ENCODE measurements at regions not wholly inside any gene's neighbourhood (a gene's known extent, or its start where the extent isn't known, plus 50 kb on each side); places are given as distances from the start of the nearest gene placed in this dataset.

- H2BK20ac ChIP-seq (ENCODE audit: low read depth, low read length), result no peak overlapping the region
- ATAC-seq (ENCODE audit: low read depth), result no peak
- H4K8ac ChIP-seq (ENCODE audit: low read depth in 2 of 2, low read length in 2 of 2), result no peak overlapping the region
- no peaks in the 10 kb centered on the region for H3K9me3 ChIP-seq (ENCODE audit: control insufficient read depth, insufficient read depth, low read length)
- no peak overlapping the region for H3K4ac ChIP-seq (ENCODE audit: low read depth, low read length)
- H3K4me2 ChIP-seq (ENCODE audit: low read depth, low read length), result no peak overlapping the region
- 100% methylated on average over 1 of the region's 2 CpGs; no CpG with 5 or more reads in 1 of the 2 experiments for WGBS, 2 experiments (ENCODE audit: extremely low coverage in 2 of 2, insufficient read length in 1 of 2)
- no peaks in the 10 kb centered on the region for H3K27me3 ChIP-seq (ENCODE audit: control insufficient read depth, insufficient read depth, low read length)
- peaks cover 14% of the 10 kb centered on the region for H3K4me1 ChIP-seq (ENCODE audit: control insufficient read depth, insufficient read depth, low read length)
- CTCF ChIA-PET, result interaction anchor here (0.6 kb wide), 1 partner anchor 170 kb away, joined by 4 read pairs; no protein-coding TSS in a partner anchor
- no peak overlapping the region for H2BK15ac ChIP-seq (ENCODE audit: low read depth, low read length)
- H2BK120ac ChIP-seq (ENCODE audit: low read depth, low read length), result no peak overlapping the region
- POLR2A ChIA-PET (ENCODE audit: unreplicated experiment), result no interaction called here
- no peaks in the 10 kb centered on the region for H4K20me1 ChIP-seq (ENCODE audit: insufficient read depth, low read length)
- no peak for TF ChIP-seq RAD21 (IDR thresholded peaks at IDR 0.05; ENCODE audit: low read length)
- no peak for TF ChIP-seq MXI1 (IDR thresholded peaks at IDR 0.05; ENCODE audit: borderline replicate concordance, low read depth, low read length)
- no peak for TF ChIP-seq POLR2A (IDR thresholded peaks at IDR 0.05; ENCODE audit: low read depth, low read length)
- TF ChIP-seq NFE2L2 (IDR thresholded peaks at IDR 0.05; ENCODE audit: low read depth, low read length), result no peak
- TF ChIP-seq FOS (IDR thresholded peaks at IDR 0.05; ENCODE audit: low read depth, low read length), result no peak
- TF ChIP-seq, protein P1, sequence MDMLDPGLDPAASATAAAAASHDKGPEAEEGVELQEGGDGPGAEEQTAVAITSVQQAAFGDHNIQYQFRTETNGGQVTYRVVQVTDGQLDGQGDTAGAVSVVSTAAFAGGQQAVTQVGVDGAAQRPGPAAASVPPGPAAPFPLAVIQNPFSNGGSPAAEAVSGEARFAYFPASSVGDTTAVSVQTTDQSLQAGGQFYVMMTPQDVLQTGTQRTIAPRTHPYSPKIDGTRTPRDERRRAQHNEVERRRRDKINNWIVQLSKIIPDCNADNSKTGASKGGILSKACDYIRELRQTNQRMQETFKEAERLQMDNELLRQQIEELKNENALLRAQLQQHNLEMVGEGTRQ (IDR thresholded peaks at IDR 0.05; ENCODE audit: low read depth, low read length), result no peak
- no peak for TF ChIP-seq BHLHE40 (IDR thresholded peaks at IDR 0.05; ENCODE audit: low read depth, low read length)
- no peak for TF ChIP-seq CHD1 (IDR thresholded peaks at IDR 0.05; ENCODE audit: low read depth, low read length)
- TF ChIP-seq, protein P2, sequence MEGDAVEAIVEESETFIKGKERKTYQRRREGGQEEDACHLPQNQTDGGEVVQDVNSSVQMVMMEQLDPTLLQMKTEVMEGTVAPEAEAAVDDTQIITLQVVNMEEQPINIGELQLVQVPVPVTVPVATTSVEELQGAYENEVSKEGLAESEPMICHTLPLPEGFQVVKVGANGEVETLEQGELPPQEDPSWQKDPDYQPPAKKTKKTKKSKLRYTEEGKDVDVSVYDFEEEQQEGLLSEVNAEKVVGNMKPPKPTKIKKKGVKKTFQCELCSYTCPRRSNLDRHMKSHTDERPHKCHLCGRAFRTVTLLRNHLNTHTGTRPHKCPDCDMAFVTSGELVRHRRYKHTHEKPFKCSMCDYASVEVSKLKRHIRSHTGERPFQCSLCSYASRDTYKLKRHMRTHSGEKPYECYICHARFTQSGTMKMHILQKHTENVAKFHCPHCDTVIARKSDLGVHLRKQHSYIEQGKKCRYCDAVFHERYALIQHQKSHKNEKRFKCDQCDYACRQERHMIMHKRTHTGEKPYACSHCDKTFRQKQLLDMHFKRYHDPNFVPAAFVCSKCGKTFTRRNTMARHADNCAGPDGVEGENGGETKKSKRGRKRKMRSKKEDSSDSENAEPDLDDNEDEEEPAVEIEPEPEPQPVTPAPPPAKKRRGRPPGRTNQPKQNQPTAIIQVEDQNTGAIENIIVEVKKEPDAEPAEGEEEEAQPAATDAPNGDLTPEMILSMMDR (conservative IDR thresholded peaks at IDR 0.05; ENCODE audit: low read depth, low read length), result no peak
- TF ChIP-seq SMC3 (IDR thresholded peaks at IDR 0.05; ENCODE audit: low read depth, low read length), result no peak
- TF ChIP-seq RFX5 (IDR thresholded peaks at IDR 0.05; ENCODE audit: low read depth, low read length), result no peak
- no peak for TF ChIP-seq MAFK (IDR thresholded peaks at IDR 0.05; ENCODE audit: low read depth, low read length)
- no peak for TF ChIP-seq MAZ (IDR thresholded peaks at IDR 0.05; ENCODE audit: borderline replicate concordance, low read depth, low read length)
- TF ChIP-seq RCOR1 (IDR thresholded peaks at IDR 0.05; ENCODE audit: insufficient replicate concordance, low read length), result no peak
- TF ChIP-seq, protein P3, sequence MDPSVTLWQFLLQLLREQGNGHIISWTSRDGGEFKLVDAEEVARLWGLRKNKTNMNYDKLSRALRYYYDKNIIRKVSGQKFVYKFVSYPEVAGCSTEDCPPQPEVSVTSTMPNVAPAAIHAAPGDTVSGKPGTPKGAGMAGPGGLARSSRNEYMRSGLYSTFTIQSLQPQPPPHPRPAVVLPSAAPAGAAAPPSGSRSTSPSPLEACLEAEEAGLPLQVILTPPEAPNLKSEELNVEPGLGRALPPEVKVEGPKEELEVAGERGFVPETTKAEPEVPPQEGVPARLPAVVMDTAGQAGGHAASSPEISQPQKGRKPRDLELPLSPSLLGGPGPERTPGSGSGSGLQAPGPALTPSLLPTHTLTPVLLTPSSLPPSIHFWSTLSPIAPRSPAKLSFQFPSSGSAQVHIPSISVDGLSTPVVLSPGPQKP (IDR thresholded peaks at IDR 0.05; ENCODE audit: borderline replicate concordance, low read depth, low read length), result no peak
- no peak for TF ChIP-seq CEBPB (IDR thresholded peaks at IDR 0.05; ENCODE audit: low read depth, low read length)
- H2AK5ac ChIP-seq (ENCODE audit: low read depth, low read length), result no peak overlapping the region
- peaks cover 2% of the 10 kb centered on the region; the same call in 1 of the 2 replicates for H3K9me1 ChIP-seq (ENCODE audit: insufficient read depth, low read length)
- no peak overlapping the region for H4K5ac ChIP-seq (ENCODE audit: low read depth, low read length)
- H3K4me3 ChIP-seq (ENCODE audit: insufficient read depth, low read depth, low read length), result no peak overlapping the region
- no peak overlapping the region for H3K23ac ChIP-seq (ENCODE audit: low read depth, low read length)
- no peak overlapping the region for H3K14ac ChIP-seq (replicated peaks; ENCODE audit: low read depth, low read length)
- dilution Hi-C loops (cut with HindIII; ENCODE audit: low sequenced_read_pairs, unreplicated experiment) (no loop called here), in situ Hi-C loops (cut with MboI; ENCODE audit: low sequenced_read_pairs) (no loop called here), intact Hi-C loops (cut with micrococcal nuclease) (loop anchor here (5.0 kb wide), 1 partner anchor 166 kb away; no protein-coding TSS in a partner anchor)
- no peak overlapping the region for H2AFZ ChIP-seq (replicated peaks; ENCODE audit: low read length, poor library complexity)
- no peak overlapping the region for H4K91ac ChIP-seq (ENCODE audit: insufficient read depth, low read depth, low read length)
- DNase-seq, result no peak
- no peak overlapping the region for H3K56ac ChIP-seq (ENCODE audit: extremely low read depth, insufficient read depth, low read length)
- no peak overlapping the region for H3K27ac ChIP-seq (ENCODE audit: insufficient read depth, low read length)
- no peaks in the 10 kb centered on the region for H3K36me3 ChIP-seq (ENCODE audit: control insufficient read depth, insufficient read depth, low read length)
- no peak overlapping the region for H3K9ac ChIP-seq (ENCODE audit: low read depth, low read length)
- H3K18ac ChIP-seq (ENCODE audit: low read depth, low read length), result no peak overlapping the region
- no peak overlapping the region for H2BK5ac ChIP-seq (ENCODE audit: low read depth, low read length, poor library complexity, severe bottlenecking)
- H2AK9ac ChIP-seq (replicated peaks; ENCODE audit: low read depth, low read length, poor library complexity), result no peak overlapping the region
- BruUV-seq (replicated peaks), result no TSS peak
- H3K79me1 ChIP-seq (ENCODE audit: low read depth in 1 of 2, low read length in 2 of 2), result no peaks in the 10 kb centered on the region
Measured at GRCh38 chr6:11326116-11326515, 93.6 kb upstream of the NEDD9 start.
